ENCODE measurements at regions not wholly inside any gene's neighbourhood (a gene's known extent, or its start where the extent isn't known, plus 50 kb on each side); places are given as distances from the start of the nearest gene placed in this dataset.

GRCh38 chr4:115332078-115332477 lies 218.7 kb upstream of the NDST4 start:
- no peak for DNase-seq (ENCODE audit: low spot score)

- no peak for DNase-seq (ENCODE audit: low spot score)
Measured at GRCh38 chr4:115331241-115331640, 217.8 kb upstream of the NDST4 start.

- no peak for DNase-seq (ENCODE audit: low spot score)
Measured at GRCh38 chr4:115325836-115326235, 212.4 kb upstream of the NDST4 start.

- no peak for DNase-seq (ENCODE audit: low spot score)
Measured at GRCh38 chr4:115323106-115323707, 209.8 kb upstream of the NDST4 start.

- DNase-seq (ENCODE audit: low spot score), result no peak
Measured at GRCh38 chr4:115315182-115315581, 201.8 kb upstream of the NDST4 start.

- DNase-seq (ENCODE audit: low spot score), result no peak
Measured at GRCh38 chr4:115310641-115311040, 197.2 kb upstream of the NDST4 start.

GRCh38 chr4:115294717-115295116 lies 181.3 kb upstream of the NDST4 start:
- no peak for DNase-seq (ENCODE audit: low spot score)

- DNase-seq (ENCODE audit: low spot score), result no peak
Measured at GRCh38 chr4:115293093-115293462, 179.7 kb upstream of the NDST4 start.

GRCh38 chr4:115292320-115293092 lies 179.1 kb upstream of the NDST4 start:
- DNase-seq (ENCODE audit: low spot score), result no peak

- no peak for DNase-seq (ENCODE audit: low spot score)
Measured at GRCh38 chr4:115287426-115287825, 174.0 kb upstream of the NDST4 start.

- peak; percentile 14 for DNase-seq (ENCODE audit: low spot score)
Measured at GRCh38 chr4:115279330-115279729, 165.9 kb upstream of the NDST4 start.

- DNase-seq (ENCODE audit: low spot score), result no peak
Measured at GRCh38 chr4:115278830-115279229, 165.4 kb upstream of the NDST4 start.

GRCh38 chr4:115275615-115276014 lies 162.2 kb upstream of the NDST4 start:
- DNase-seq (ENCODE audit: low spot score), result no peak

- no peak for DNase-seq (ENCODE audit: low spot score)
Measured at GRCh38 chr4:115274545-115274944, 161.1 kb upstream of the NDST4 start.

GRCh38 chr4:115272594-115272993 lies 159.2 kb upstream of the NDST4 start:
- DNase-seq (ENCODE audit: low spot score), result no peak

- DNase-seq (ENCODE audit: low spot score), result no peak
Measured at GRCh38 chr4:115272185-115272584, 158.8 kb upstream of the NDST4 start.

- no peak for DNase-seq (ENCODE audit: low spot score)
Measured at GRCh38 chr4:115260195-115260594, 146.8 kb upstream of the NDST4 start.

- no peak for DNase-seq (ENCODE audit: low spot score)
Measured at GRCh38 chr4:115259642-115260041, 146.2 kb upstream of the NDST4 start.

GRCh38 chr4:115249808-115250207 lies 136.4 kb upstream of the NDST4 start:
- DNase-seq (ENCODE audit: low spot score), result peak; percentile 88

- DNase-seq (ENCODE audit: low spot score), result peak; percentile 16
Measured at GRCh38 chr4:115234405-115235093, 121.1 kb upstream of the NDST4 start.

- peak; percentile 59 for DNase-seq (ENCODE audit: low spot score)
Measured at GRCh38 chr4:115233600-115233999, 120.2 kb upstream of the NDST4 start.

GRCh38 chr4:115229873-115230272 lies 116.5 kb upstream of the NDST4 start:
- no peak for DNase-seq (ENCODE audit: low spot score)

GRCh38 chr4:115228851-115229250 lies 115.4 kb upstream of the NDST4 start:
- DNase-seq (ENCODE audit: low spot score), result no peak
